HEK293 (cell line): ENCODE measurements at regions not wholly inside any gene's neighbourhood (a gene's known extent, or its start where the extent isn't known, plus 50 kb on each side); places are given as distances from the start of the nearest gene placed in this dataset.

Source experiments
- CTCF ChIP-seq: fragments of 450-650 bp; formaldehyde crosslinking; IDR thresholded peaks from 2 replicates; pipeline ENCODE4 v1.5.1; 2016; ENCODE audit warnings: missing biosample characterization, missing genetic modification characterization
- KLF16 ChIP-seq: fragments of 450-650 bp; formaldehyde crosslinking; IDR thresholded peaks from 2 replicates; pipeline ENCODE4 v1.5.1; 2017; ENCODE audit warnings: missing biosample characterization, missing genetic modification characterization
- MYNN ChIP-seq: fragments of 450-650 bp; formaldehyde crosslinking; IDR thresholded peaks from 2 replicates; pipeline ENCODE4 v1.5.1; 2016; ENCODE audit warnings: missing biosample characterization, missing genetic modification characterization, borderline replicate concordance
- SP7 ChIP-seq: fragments of 450-650 bp; formaldehyde crosslinking; IDR thresholded peaks from 2 replicates; pipeline ENCODE4 v1.5.1; 2016; ENCODE audit warnings: missing biosample characterization, missing genetic modification characterization
- ZBTB21 ChIP-seq: fragments of 450-650 bp; formaldehyde crosslinking; IDR thresholded peaks from 2 replicates; pipeline ENCODE4 v1.5.1; 2017; ENCODE audit warnings: missing biosample characterization, missing genetic modification characterization
- ZBTB8A ChIP-seq: fragments of 450-650 bp; formaldehyde crosslinking; IDR thresholded peaks from 2 replicates; pipeline ENCODE4 v1.5.1; 2016; ENCODE audit warnings: missing biosample characterization, missing genetic modification characterization
- ZNF146 ChIP-seq: fragments of 450-650 bp; formaldehyde crosslinking; IDR thresholded peaks from 2 replicates; pipeline ENCODE4 v1.5.1; 2016; ENCODE audit warnings: missing biosample characterization, missing genetic modification characterization
- ZNF266 ChIP-seq: fragments of 450-650 bp; formaldehyde crosslinking; IDR thresholded peaks from 2 replicates; pipeline ENCODE4 v1.5.1; 2016; ENCODE audit warnings: missing biosample characterization, missing genetic modification characterization, low read depth
- ZNF366 ChIP-seq: fragments of 450-650 bp; formaldehyde crosslinking; conservative IDR thresholded peaks from 2 replicates; pipeline ENCODE4 v1.5.1; 2016; ENCODE audit warnings: missing biosample characterization, missing genetic modification characterization
- ZNF530 ChIP-seq: fragments of 450-650 bp; formaldehyde crosslinking; IDR thresholded peaks from 2 replicates; pipeline ENCODE4 v1.5.1; 2016; ENCODE audit warnings: low read depth, missing biosample characterization, missing genetic modification characterization
- ZNF677 ChIP-seq: fragments of 450-650 bp; IDR thresholded peaks from 2 replicates; pipeline ENCODE4 v1.5.0; 2018; ENCODE audit warnings: missing biosample characterization, mild to moderate bottlenecking, missing genetic modification characterization, moderate library complexity
- TF ChIP-seq, protein P1 (sequence below): sonication (generic); formaldehyde crosslinking; IDR thresholded peaks from 2 replicates; pipeline ENCODE4 v1.8.1; 2022; ENCODE audit warnings: mild to moderate bottlenecking, moderate library complexity, missing genetic modification reagents

- TF ChIP-seq ZNF366 (tag by site-specific recombination) (no peak), ZNF530 (tag by site-specific recombination) (no peak), ZNF266 (tag by site-specific recombination) (no peak), MYNN (tag by site-specific recombination) (no peak), CTCF (tag by site-specific recombination) (no peak), ZNF146 (tag by site-specific recombination) (no peak), KLF16 (no peak), ZBTB21 (tag by site-specific recombination) (no peak), ZBTB8A (tag by site-specific recombination) (no peak), SP7 (tag by site-specific recombination) (no peak), ZNF677 (tag by site-specific recombination) (no peak)
- TF ChIP-seq, protein P1, sequence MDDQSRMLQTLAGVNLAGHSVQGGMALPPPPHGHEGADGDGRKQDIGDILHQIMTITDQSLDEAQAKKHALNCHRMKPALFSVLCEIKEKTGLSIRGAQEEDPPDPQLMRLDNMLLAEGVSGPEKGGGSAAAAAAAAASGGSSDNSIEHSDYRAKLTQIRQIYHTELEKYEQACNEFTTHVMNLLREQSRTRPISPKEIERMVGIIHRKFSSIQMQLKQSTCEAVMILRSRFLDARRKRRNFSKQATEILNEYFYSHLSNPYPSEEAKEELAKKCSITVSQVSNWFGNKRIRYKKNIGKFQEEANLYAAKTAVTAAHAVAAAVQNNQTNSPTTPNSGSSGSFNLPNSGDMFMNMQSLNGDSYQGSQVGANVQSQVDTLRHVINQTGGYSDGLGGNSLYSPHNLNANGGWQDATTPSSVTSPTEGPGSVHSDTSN (CRISPR knock-in tag) = no peak
Observed at GRCh38 chr2:162964513-162964912, 125.9 kb upstream of the KCNH7 start.
